ENCODE measurements at regions not wholly inside any gene's neighbourhood (a gene's known extent, or its start where the extent isn't known, plus 50 kb on each side); places are given as distances from the start of the nearest gene placed in this dataset.

GRCh38 chr13:53854321-53854720 lies 825.7 kb downstream of the OLFM4 start:
- Histone ChIP-seq H3K4me1 (ENCODE audit: control extremely low read depth in 1 of 4, control insufficient read depth in 4 of 4, insufficient read depth in 4 of 4, low read length in 3 of 4) (no peaks in the 10 kb centered on the region), H3K9me3 (ENCODE audit: control extremely low read depth in 1 of 5, control insufficient read depth in 4 of 5, insufficient read depth in 2 of 5, low read depth in 1 of 5, low read length in 4 of 5) (no peaks in the 10 kb centered on the region), H3K27me3 (replicated peaks in 2 of 5; ENCODE audit: control insufficient read depth in 4 of 5, insufficient read depth in 5 of 5, low read length in 4 of 5) (no peaks in the 10 kb centered on the region), H3K27ac (ENCODE audit: insufficient read depth in 1 of 2, low read depth in 1 of 2, low read length in 2 of 2, poor library complexity in 1 of 2, severe bottlenecking in 2 of 2) (no peak overlapping the region), H3K4me3 (ENCODE audit: control insufficient read depth in 1 of 7, extremely low read depth in 1 of 7, insufficient read depth in 4 of 7, low read depth in 2 of 7, low read length in 6 of 7) (no peak overlapping the region), H3K36me3 (ENCODE audit: control insufficient read depth in 4 of 4, insufficient read depth in 4 of 4, low read length in 3 of 4) (no peaks in the 10 kb centered on the region)
- ChIA-PET POLR2A (no interaction called here), CTCF (no interaction called here)
- DNase-seq = no peak
- WGBS (ENCODE audit: insufficient coverage) = no CpG with 5 or more reads among the region's 4 CpGs

- H3K4me1 ChIP-seq (ENCODE audit: control extremely low read depth in 1 of 4, control insufficient read depth in 4 of 4, insufficient read depth in 4 of 4, low read length in 3 of 4) = no peaks in the 10 kb centered on the region
- H3K27ac ChIP-seq (ENCODE audit: insufficient read depth in 1 of 2, low read depth in 1 of 2, low read length in 2 of 2, poor library complexity in 1 of 2, severe bottlenecking in 2 of 2) = no peak overlapping the region
- POLR2A ChIA-PET = no interaction called here
- no CpG with 5 or more reads among the region's 2 CpGs for WGBS (ENCODE audit: insufficient coverage)
- DNase-seq = no peak
- H3K9me3 ChIP-seq (ENCODE audit: control extremely low read depth in 1 of 5, control insufficient read depth in 4 of 5, insufficient read depth in 2 of 5, low read depth in 1 of 5, low read length in 4 of 5) = no peaks in the 10 kb centered on the region
- no peaks in the 10 kb centered on the region for H3K27me3 ChIP-seq (replicated peaks in 2 of 5; ENCODE audit: control insufficient read depth in 4 of 5, insufficient read depth in 5 of 5, low read length in 4 of 5)
- CTCF ChIA-PET = no interaction called here
- no peaks in the 10 kb centered on the region for H3K36me3 ChIP-seq (ENCODE audit: control insufficient read depth in 4 of 4, insufficient read depth in 4 of 4, low read length in 3 of 4)
- H3K4me3 ChIP-seq (ENCODE audit: control insufficient read depth in 1 of 7, extremely low read depth in 1 of 7, insufficient read depth in 4 of 7, low read depth in 2 of 7, low read length in 6 of 7) = no peak overlapping the region
These were observed 828.1 kb downstream of the OLFM4 start for GRCh38 chr13:53856573-53857195.

GRCh38 chr13:53863520-53863919 lies 834.9 kb downstream of the OLFM4 start:
- H3K27ac ChIP-seq (ENCODE audit: insufficient read depth in 1 of 2, low read depth in 1 of 2, low read length in 2 of 2, poor library complexity in 1 of 2, severe bottlenecking in 2 of 2) = no peak overlapping the region
- no peaks in the 10 kb centered on the region for H3K36me3 ChIP-seq (ENCODE audit: control insufficient read depth in 4 of 4, insufficient read depth in 4 of 4, low read length in 3 of 4)
- DNase-seq = no peak
- no peaks in the 10 kb centered on the region for H3K9me3 ChIP-seq (ENCODE audit: control extremely low read depth in 1 of 5, control insufficient read depth in 4 of 5, insufficient read depth in 2 of 5, low read depth in 1 of 5, low read length in 4 of 5)
- CTCF ChIA-PET = no interaction called here
- H3K4me3 ChIP-seq (ENCODE audit: control insufficient read depth in 1 of 7, extremely low read depth in 1 of 7, insufficient read depth in 4 of 7, low read depth in 2 of 7, low read length in 6 of 7) = no peak overlapping the region
- WGBS (ENCODE audit: insufficient coverage) = no CpG with 5 or more reads among the region's 1 CpG
- no peaks in the 10 kb centered on the region for H3K27me3 ChIP-seq (replicated peaks in 2 of 5; ENCODE audit: control insufficient read depth in 4 of 5, insufficient read depth in 5 of 5, low read length in 4 of 5)
- no peaks in the 10 kb centered on the region for H3K4me1 ChIP-seq (ENCODE audit: control extremely low read depth in 1 of 4, control insufficient read depth in 4 of 4, insufficient read depth in 4 of 4, low read length in 3 of 4)
- POLR2A ChIA-PET = no interaction called here

- no peak for DNase-seq
- H3K9me3 ChIP-seq (ENCODE audit: control extremely low read depth in 1 of 5, control insufficient read depth in 4 of 5, insufficient read depth in 2 of 5, low read depth in 1 of 5, low read length in 4 of 5) = no peaks in the 10 kb centered on the region
- H3K27me3 ChIP-seq (replicated peaks in 2 of 5; ENCODE audit: control insufficient read depth in 4 of 5, insufficient read depth in 5 of 5, low read length in 4 of 5) = no peaks in the 10 kb centered on the region
- CTCF ChIA-PET = no interaction called here
- no peaks in the 10 kb centered on the region for H3K4me1 ChIP-seq (ENCODE audit: control extremely low read depth in 1 of 4, control insufficient read depth in 4 of 4, insufficient read depth in 4 of 4, low read length in 3 of 4)
- POLR2A ChIA-PET = no interaction called here
- 92% methylated on average over 14 of the region's 15 CpGs for WGBS (ENCODE audit: insufficient coverage)
- H3K27ac ChIP-seq (ENCODE audit: insufficient read depth in 1 of 2, low read depth in 1 of 2, low read length in 2 of 2, poor library complexity in 1 of 2, severe bottlenecking in 2 of 2) = no peak overlapping the region
- H3K4me3 ChIP-seq (ENCODE audit: control insufficient read depth in 1 of 7, extremely low read depth in 1 of 7, insufficient read depth in 4 of 7, low read depth in 2 of 7, low read length in 6 of 7) = no peak overlapping the region
- no peaks in the 10 kb centered on the region for H3K36me3 ChIP-seq (ENCODE audit: control insufficient read depth in 4 of 4, insufficient read depth in 4 of 4, low read length in 3 of 4)
These were observed 844.9 kb downstream of the OLFM4 start for GRCh38 chr13:53873558-53873957.

- DNase-seq = no peak
- POLR2A ChIA-PET = no interaction called here
- WGBS (ENCODE audit: insufficient coverage) = no CpG with 5 or more reads among the region's 1 CpG
These were observed 850.2 kb downstream of the OLFM4 start for GRCh38 chr13:53878861-53879260.

GRCh38 chr13:53885997-53886396 lies 857.4 kb downstream of the OLFM4 start:
- DNase-seq = no peak
- ChIA-PET POLR2A (no interaction called here), CTCF (interaction anchor here (1.2 kb wide), 1 partner anchor 14 kb away, joined by 3 read pairs; no protein-coding TSS in a partner anchor)
- Histone ChIP-seq H3K4me3 (ENCODE audit: control insufficient read depth in 1 of 7, extremely low read depth in 1 of 7, insufficient read depth in 4 of 7, low read depth in 2 of 7, low read length in 6 of 7) (no peak overlapping the region), H3K4me1 (ENCODE audit: control extremely low read depth in 1 of 4, control insufficient read depth in 4 of 4, insufficient read depth in 4 of 4, low read length in 3 of 4) (no peaks in the 10 kb centered on the region), H3K27me3 (replicated peaks in 2 of 5; ENCODE audit: control insufficient read depth in 4 of 5, insufficient read depth in 5 of 5, low read length in 4 of 5) (no peaks in the 10 kb centered on the region), H3K27ac (ENCODE audit: insufficient read depth in 1 of 2, low read depth in 1 of 2, low read length in 2 of 2, poor library complexity in 1 of 2, severe bottlenecking in 2 of 2) (no peak overlapping the region), H3K36me3 (ENCODE audit: control insufficient read depth in 4 of 4, insufficient read depth in 4 of 4, low read length in 3 of 4) (no peaks in the 10 kb centered on the region), H3K9me3 (ENCODE audit: control extremely low read depth in 1 of 5, control insufficient read depth in 4 of 5, insufficient read depth in 2 of 5, low read depth in 1 of 5, low read length in 4 of 5) (no peaks in the 10 kb centered on the region)
- no CpG with 5 or more reads among the region's 1 CpG for WGBS (ENCODE audit: insufficient coverage)

More at GRCh38 chr13:53878861-53879260, 850.2 kb downstream of the OLFM4 start:
- Histone ChIP-seq H3K36me3 (ENCODE audit: control insufficient read depth in 4 of 4, insufficient read depth in 4 of 4, low read length in 3 of 4) (no peaks in the 10 kb centered on the region), H3K4me1 (ENCODE audit: control extremely low read depth in 1 of 4, control insufficient read depth in 4 of 4, insufficient read depth in 4 of 4, low read length in 3 of 4) (no peaks in the 10 kb centered on the region), H3K4me3 (ENCODE audit: control insufficient read depth in 1 of 7, extremely low read depth in 1 of 7, insufficient read depth in 4 of 7, low read depth in 2 of 7, low read length in 6 of 7) (no peak overlapping the region), H3K27ac (ENCODE audit: insufficient read depth in 1 of 2, low read depth in 1 of 2, low read length in 2 of 2, poor library complexity in 1 of 2, severe bottlenecking in 2 of 2) (no peak overlapping the region), H3K9me3 (ENCODE audit: control extremely low read depth in 1 of 5, control insufficient read depth in 4 of 5, insufficient read depth in 2 of 5, low read depth in 1 of 5, low read length in 4 of 5) (no peaks in the 10 kb centered on the region), H3K27me3 (replicated peaks in 2 of 5; ENCODE audit: control insufficient read depth in 4 of 5, insufficient read depth in 5 of 5, low read length in 4 of 5) (no peaks in the 10 kb centered on the region)
- CTCF ChIA-PET = interaction anchor here (0.9 kb wide), 1 partner anchor 10 kb away, joined by 3 read pairs; no protein-coding TSS in a partner anchor

- H3K27me3 ChIP-seq (replicated peaks in 2 of 5; ENCODE audit: control insufficient read depth in 4 of 5, insufficient read depth in 5 of 5, low read length in 4 of 5) = no peaks in the 10 kb centered on the region
- no peaks in the 10 kb centered on the region for H3K36me3 ChIP-seq (ENCODE audit: control insufficient read depth in 4 of 4, insufficient read depth in 4 of 4, low read length in 3 of 4)
- no peak overlapping the region for H3K27ac ChIP-seq (ENCODE audit: insufficient read depth in 1 of 2, low read depth in 1 of 2, low read length in 2 of 2, poor library complexity in 1 of 2, severe bottlenecking in 2 of 2)
- H3K9me3 ChIP-seq (ENCODE audit: control extremely low read depth in 1 of 5, control insufficient read depth in 4 of 5, insufficient read depth in 2 of 5, low read depth in 1 of 5, low read length in 4 of 5) = no peaks in the 10 kb centered on the region
- DNase-seq = no peak
- POLR2A ChIA-PET = no interaction called here
- H3K4me1 ChIP-seq (ENCODE audit: control extremely low read depth in 1 of 4, control insufficient read depth in 4 of 4, insufficient read depth in 4 of 4, low read length in 3 of 4) = no peaks in the 10 kb centered on the region
- no CpG with 5 or more reads among the region's 2 CpGs for WGBS (ENCODE audit: insufficient coverage)
- CTCF ChIA-PET = no interaction called here
- H3K4me3 ChIP-seq (ENCODE audit: control insufficient read depth in 1 of 7, extremely low read depth in 1 of 7, insufficient read depth in 4 of 7, low read depth in 2 of 7, low read length in 6 of 7) = no peak overlapping the region
These were observed 862.1 kb downstream of the OLFM4 start for GRCh38 chr13:53890696-53891095.

Data from common myeloid progenitor, CD34-positive (primary cell).